ENCODE measurements at regions not wholly inside any gene's neighbourhood (a gene's known extent, or its start where the extent isn't known, plus 50 kb on each side); places are given as distances from the start of the nearest gene placed in this dataset.
"Not testable (repeated sequence)": the region's sequence is repeated elsewhere in the genome, so short reads cannot be mapped to it uniquely, and the experiment has no call there.

- DNase-seq (ENCODE audit: low spot score): no peak
Measured at GRCh38 chr4:19030536-19030935, 1009.0 kb upstream of the LCORL start.

DNA sequence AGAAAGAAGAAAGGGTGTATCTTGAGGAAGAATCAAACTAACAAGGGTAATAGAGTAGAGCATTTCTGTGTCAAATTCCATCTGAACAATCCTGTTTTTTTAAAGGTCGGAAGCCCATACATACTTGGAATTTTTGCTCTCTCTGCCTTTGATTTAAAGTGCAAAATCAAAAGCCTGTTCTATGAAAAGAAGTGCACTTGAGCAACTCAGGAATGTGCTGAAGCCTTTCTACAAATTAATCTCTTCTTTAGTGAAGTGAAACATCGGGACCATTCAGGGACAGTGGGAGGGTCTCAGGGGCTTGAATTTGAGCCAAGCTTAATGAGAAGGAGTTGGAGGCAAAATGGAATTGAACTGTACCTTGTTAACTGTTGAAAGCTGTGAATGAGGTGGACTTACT is 1008.5 kb upstream of the LCORL start:
- no peak for DNase-seq (ENCODE audit: low spot score)

DNA sequence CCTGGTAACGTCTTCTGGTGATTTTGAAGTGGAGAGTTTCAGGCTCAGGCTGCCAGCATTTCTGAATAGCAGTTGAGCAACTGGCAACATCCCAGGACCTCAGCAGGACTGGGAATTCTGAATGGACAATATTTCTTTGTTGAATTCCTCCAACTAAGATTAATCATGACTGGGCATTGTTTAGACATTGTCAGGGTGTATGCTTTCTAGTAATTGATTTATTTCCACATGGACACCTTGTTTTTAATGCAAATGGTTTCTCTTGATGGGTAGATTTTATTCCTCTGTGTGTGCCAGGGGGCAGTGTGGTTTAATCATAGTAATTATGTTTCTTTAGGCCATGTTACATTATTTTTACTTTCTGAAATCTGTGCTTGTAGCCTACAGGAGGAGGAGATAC is 1004.7 kb upstream of the LCORL start:
- DNase-seq (ENCODE audit: low spot score): no peak

- no peak for DNase-seq (ENCODE audit: low spot score)
Measured at GRCh38 chr4:19025031-19025430, 1003.5 kb upstream of the LCORL start.

DNA sequence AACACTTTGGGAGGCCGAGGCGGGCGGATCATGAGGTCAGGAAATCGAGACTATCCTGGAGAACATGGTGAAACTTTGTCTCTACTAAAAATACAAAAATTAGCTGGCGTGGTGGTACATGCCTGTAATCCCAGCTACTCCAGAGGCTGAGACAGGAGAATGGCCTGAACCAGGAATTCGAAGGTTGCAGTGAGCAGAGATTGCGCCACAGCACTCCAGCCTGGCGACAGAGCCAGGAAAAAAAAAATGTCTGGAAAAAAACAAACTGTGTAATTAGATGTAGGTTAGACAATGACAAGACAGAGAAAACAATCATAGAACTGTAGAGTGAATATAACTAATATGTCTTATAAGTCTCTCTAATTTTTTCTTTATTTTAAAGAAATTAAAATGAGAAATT is 1002.5 kb upstream of the LCORL start:
- no peak for DNase-seq (ENCODE audit: low spot score)

- DNase-seq (ENCODE audit: low spot score): no peak
Measured at GRCh38 chr4:19021617-19022016, 1000.1 kb upstream of the LCORL start.

GRCh38 chr4:19016550-19016949 is 995.0 kb upstream of the LCORL start:
- DNase-seq (ENCODE audit: low spot score): not testable (repeated sequence)

GRCh38 chr4:19014594-19014993 is 993.0 kb upstream of the LCORL start:
- no peak for DNase-seq (ENCODE audit: low spot score)

GRCh38 chr4:19010761-19011160 is 989.2 kb upstream of the LCORL start:
- no peak for DNase-seq (ENCODE audit: low spot score)

GRCh38 chr4:19009881-19010280 is 988.3 kb upstream of the LCORL start:
- no peak for DNase-seq (ENCODE audit: low spot score)

- no peak for DNase-seq (ENCODE audit: low spot score)
Measured at GRCh38 chr4:19005211-19005610, 983.7 kb upstream of the LCORL start.

GRCh38 chr4:19002170-19002569 is 980.6 kb upstream of the LCORL start:
- no peak for DNase-seq (ENCODE audit: low spot score)

DNA sequence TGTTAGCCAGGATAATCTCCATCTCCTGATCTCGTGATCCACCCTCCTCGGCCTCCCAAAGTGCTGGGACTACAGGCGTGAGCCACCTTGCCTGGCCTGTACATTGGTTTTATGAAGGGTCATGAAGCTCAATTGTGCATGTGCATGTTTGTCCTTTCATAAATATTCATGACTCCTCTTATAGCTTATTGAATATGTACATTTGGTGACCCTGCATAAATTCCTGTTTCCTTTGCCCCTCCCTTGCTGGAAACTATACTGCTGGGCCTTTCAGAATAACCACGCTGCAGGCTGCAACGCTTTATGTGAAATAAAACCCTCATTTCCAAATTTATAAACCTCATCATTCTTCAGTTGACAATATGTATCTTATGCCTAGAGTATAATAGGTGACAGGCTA is 978.0 kb upstream of the LCORL start:
- DNase-seq (ENCODE audit: low spot score): no peak

DNA sequence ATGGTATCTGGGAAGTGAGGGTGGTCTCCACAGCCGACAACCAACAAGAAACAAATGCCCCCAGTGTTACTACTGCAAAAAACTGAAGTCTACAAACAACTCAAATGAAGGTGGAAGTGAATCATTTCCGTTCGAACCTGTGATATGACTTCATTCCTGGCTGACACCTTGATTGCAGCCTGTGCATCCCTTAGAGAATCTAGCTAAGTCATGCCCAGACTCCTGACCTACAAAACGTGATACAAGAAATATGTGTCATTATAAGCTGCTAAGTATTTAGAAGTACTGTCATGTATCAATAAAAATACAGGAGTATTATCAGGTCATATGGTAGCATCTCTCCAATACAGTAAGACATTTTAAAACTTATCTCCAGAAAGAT is 959.7 kb upstream of the LCORL start:
- DNase-seq (ENCODE audit: low spot score): no peak

DNA sequence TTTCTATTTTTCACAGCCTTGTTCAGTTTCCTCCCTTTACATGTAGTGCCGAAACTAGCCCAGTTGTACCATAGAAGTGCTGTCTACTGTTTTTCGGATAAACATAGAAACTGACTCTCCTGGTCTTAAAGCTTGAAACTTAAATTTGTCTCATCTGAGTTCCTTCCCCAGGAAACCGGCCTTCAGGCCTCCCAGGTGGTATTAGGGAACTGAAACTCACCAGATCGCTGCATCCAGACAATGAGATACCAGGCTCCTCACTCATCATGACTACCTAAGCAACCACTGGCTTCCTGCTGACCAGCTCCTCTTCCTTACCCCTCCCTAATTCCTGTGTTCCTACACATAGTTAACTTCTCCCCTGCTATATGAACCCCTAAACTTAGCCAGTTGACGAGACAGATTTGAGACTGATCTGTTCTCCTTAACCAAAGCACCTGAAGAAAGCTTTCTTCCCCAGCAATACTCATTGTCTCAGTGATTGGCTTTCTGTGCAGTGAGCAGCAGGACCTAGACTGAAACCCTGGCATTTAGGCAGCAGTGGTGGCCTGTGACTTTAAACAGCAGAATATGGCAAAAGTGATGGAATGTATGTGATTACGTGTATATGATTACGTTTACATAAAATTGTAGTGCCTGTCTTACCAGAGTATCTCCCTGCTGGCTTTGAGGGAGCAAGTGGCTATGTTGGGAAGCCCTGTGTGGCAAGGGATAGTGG is 959.1 kb upstream of the LCORL start:
- no peak for DNase-seq (ENCODE audit: low spot score)

DNA sequence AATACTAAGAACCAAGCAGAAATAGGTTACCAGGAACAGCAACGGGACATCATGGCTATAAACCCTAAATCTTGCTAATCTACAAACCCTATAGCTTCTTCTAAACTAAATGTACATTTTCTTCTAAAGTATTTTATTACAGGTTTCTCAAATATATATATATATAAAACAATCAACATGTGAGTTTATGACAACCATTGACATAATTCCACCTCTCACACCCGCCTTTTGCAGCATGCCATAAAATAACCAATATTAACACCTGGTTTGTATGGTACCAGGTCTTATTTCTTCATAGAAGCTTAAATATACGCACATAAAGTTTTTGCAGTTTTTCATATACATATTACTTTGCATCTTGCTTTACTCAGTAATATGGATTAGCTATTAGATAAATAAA is 955.3 kb upstream of the LCORL start:
- no peak for DNase-seq (ENCODE audit: low spot score)

- no peak for DNase-seq (ENCODE audit: low spot score)
Measured at GRCh38 chr4:18975916-18976808, 954.6 kb upstream of the LCORL start.

DNA sequence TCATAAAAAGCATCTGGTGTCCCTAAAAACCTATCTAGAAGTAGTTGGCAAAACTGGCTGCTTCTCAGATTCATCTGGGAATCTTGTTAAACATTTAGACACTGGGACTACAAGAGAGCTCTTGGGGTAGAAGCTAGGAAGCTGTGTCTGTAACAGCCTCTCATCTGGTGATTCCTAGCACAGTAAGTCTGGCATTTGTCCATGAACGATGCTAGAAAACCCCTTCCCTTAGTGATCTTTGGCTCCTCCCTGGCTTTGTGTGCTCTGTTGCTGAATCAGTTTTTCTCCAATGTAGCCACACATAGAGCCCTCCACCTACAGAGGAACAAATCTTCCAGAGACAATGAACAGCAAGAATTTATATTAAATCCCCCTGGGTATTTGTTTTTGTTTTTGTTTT is 951.7 kb upstream of the LCORL start:
- no peak for DNase-seq (ENCODE audit: low spot score)

DNA sequence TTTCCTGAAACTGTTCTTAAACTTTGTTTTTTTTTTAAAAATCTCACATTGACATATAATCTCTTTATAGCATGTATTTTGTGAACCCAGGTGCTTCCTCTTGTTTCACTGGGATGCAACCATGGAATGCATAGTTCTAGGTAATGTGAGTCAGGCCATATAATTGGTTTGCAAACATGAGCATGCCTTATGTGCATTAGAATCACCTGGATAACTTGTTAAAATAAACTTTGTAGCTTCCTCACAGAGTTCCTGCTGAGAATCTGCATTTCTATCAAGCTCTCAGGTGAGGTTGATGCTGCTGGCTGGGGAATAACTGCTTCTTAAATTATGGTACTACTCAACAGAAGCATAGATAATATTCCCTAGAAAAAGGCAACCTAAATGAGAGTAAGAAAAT is 940.3 kb upstream of the LCORL start:
- DNase-seq (ENCODE audit: low spot score): no peak

- DNase-seq (ENCODE audit: low spot score): no peak
Measured at GRCh38 chr4:18961266-18961665, 939.7 kb upstream of the LCORL start.

DNA sequence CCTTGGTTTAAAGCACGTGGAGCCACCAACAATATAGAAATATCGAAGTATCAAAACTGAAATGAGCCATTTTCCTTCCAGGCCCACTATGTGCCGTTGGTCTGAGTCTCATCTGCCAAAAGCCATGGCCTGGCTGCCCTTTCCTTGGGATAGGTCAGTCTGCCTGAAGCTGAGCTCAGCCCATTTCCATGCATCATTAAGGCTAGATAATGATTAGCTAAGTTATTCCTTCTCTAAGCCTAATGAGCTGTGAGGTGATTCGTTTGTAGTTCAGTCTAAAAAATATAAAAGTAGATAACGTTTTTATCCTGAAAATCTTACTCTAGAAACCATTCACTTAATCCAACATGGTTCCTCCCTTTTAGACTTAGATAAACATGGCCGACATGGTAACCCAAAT is 936.2 kb upstream of the LCORL start:
- no peak for DNase-seq (ENCODE audit: low spot score)

- no peak for DNase-seq (ENCODE audit: low spot score)
Measured at GRCh38 chr4:18954538-18954937, 933.0 kb upstream of the LCORL start.

DNA sequence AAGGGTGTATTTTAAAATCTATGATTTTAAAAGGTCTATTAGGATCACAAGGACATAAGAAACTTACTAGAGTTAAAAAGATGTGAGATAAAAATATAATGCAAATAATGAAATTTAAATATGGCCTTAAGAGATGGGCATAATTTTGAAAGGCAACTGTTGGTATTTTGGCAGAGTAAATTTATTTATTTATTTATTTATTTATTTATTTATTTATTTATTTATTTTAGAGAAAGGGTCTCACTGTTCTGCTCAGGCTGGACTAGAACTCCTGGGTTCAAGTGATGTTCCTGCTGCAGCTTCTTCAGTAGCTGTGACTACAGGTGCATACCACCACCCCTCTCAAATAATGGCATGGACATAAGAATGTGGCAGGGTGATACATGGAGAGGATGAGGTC is 932.1 kb upstream of the LCORL start:
- DNase-seq (ENCODE audit: low spot score): no peak

DNA sequence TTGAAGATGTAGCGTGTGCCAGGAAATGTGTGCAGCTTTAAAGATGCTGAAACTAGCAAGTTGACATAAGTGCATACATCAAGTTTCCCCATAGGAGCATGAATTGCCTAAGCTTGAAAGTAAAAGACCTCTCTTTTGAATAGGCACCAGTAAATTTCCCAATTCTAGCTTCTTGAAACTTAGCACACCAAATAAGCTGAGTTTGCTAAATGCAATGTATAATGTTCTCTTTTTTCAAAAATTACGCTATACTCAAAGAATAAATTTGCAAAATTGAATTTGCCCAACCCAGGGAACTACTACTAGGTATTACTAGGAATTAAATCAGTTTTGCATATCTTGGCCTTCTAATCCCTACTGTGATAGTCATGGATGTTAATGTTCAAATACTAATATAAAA is 923.9 kb upstream of the LCORL start:
- no peak for DNase-seq (ENCODE audit: low spot score)
